H9 (cell line): ENCODE measurements at regions not wholly inside any gene's neighbourhood (a gene's known extent, or its start where the extent isn't known, plus 50 kb on each side); places are given as distances from the start of the nearest gene placed in this dataset.

Source experiments
- DNase-seq: peaks from one replicate; pipeline ENCODE4 v3.0.0-alpha.2; 2017
- H2AFZ ChIP-seq: one replicate; pipeline ENCODE4 v1.6.1; 2013; ENCODE audit warnings: mild to moderate bottlenecking, low read length, control low read depth, moderate library complexity
- H2AK5ac ChIP-seq: 2 replicates; pipeline ENCODE4 v1.6.1; 2013; ENCODE audit warnings: low read length, control low read depth, mixed read lengths; ENCODE audit not compliant: insufficient read length
- H2BK120ac ChIP-seq: one replicate; pipeline ENCODE4 v1.6.1; 2013; ENCODE audit warnings: low read depth, mild to moderate bottlenecking, low read length, control low read depth, inconsistent platforms; ENCODE audit not compliant: poor library complexity, severe bottlenecking
- H2BK12ac ChIP-seq: 2 replicates; pipeline ENCODE4 v1.6.1; 2013; ENCODE audit warnings: low read length, control low read depth, mixed read lengths, low read depth; ENCODE audit not compliant: insufficient read length
- H2BK15ac ChIP-seq: 2 replicates; pipeline ENCODE4 v1.6.1; 2013; ENCODE audit warnings: low read depth, low read length, control low read depth
- H2BK20ac ChIP-seq: one replicate; pipeline ENCODE4 v1.6.1; 2013; ENCODE audit warnings: low read depth, mild to moderate bottlenecking, low read length, control low read depth, inconsistent platforms; ENCODE audit not compliant: poor library complexity, severe bottlenecking
- H2BK5ac ChIP-seq: 2 replicates; pipeline ENCODE4 v1.6.1; 2013; ENCODE audit warnings: low read length, control low read depth, mixed read lengths; ENCODE audit not compliant: insufficient read length
- H3K14ac ChIP-seq: 2 replicates; pipeline ENCODE4 v1.6.1; 2013; ENCODE audit warnings: low read length, control low read depth; ENCODE audit not compliant: insufficient read depth
- H3K18ac ChIP-seq: 2 replicates; pipeline ENCODE4 v1.6.1; 2013; ENCODE audit warnings: low read depth, mild to moderate bottlenecking, mixed read lengths, low read length, control low read depth; ENCODE audit not compliant: insufficient read length
- H3K23ac ChIP-seq: 2 replicates; pipeline ENCODE4 v1.6.1; 2013; ENCODE audit warnings: low read length, control low read depth, mixed read lengths, low read depth; ENCODE audit not compliant: insufficient read length
- H3K23me2 ChIP-seq: 2 replicates; pipeline ENCODE4 v1.6.1; 2013; ENCODE audit warnings: low read depth, mild to moderate bottlenecking, mixed read lengths, low read length, control low read depth; ENCODE audit not compliant: insufficient read length, poor library complexity, severe bottlenecking
- H3K27ac ChIP-seq: 2 replicates; pipeline ENCODE4 v1.5.1; 2013; ENCODE audit warnings: low read length, control low read depth, mixed read lengths, low read depth; ENCODE audit not compliant: insufficient read length
- H3K27me3 ChIP-seq: 2 replicates; pipeline ENCODE4 v1.6.1; 2013; ENCODE audit warnings: low read length, control low read depth, inconsistent platforms; ENCODE audit not compliant: insufficient read depth
- H3K4ac ChIP-seq: 2 replicates; pipeline ENCODE4 v1.6.1; 2013; ENCODE audit warnings: low read depth, mild to moderate bottlenecking, control low read depth, inconsistent platforms, low read length, moderate library complexity
- H3K4me1 ChIP-seq: 2 replicates; pipeline ENCODE4 v1.6.1; 2013; ENCODE audit warnings: low read length, control low read depth, inconsistent platforms; ENCODE audit not compliant: insufficient read depth
- H3K4me2 ChIP-seq: 2 replicates; pipeline ENCODE4 v1.6.1; 2013; ENCODE audit warnings: low read length, control low read depth, mixed read lengths; ENCODE audit not compliant: insufficient read length, insufficient read depth
- H3K56ac ChIP-seq: 2 replicates; pipeline ENCODE4 v1.6.1; 2013; ENCODE audit warnings: low read depth, mild to moderate bottlenecking, mixed read lengths, low read length, control low read depth; ENCODE audit not compliant: insufficient read length
- H3K79me1 ChIP-seq: 2 replicates; pipeline ENCODE4 v1.6.1; 2013; ENCODE audit warnings: low read depth, mild to moderate bottlenecking, moderate library complexity, low read length, control low read depth, inconsistent platforms; ENCODE audit not compliant: insufficient read depth, poor library complexity, severe bottlenecking
- H3K79me2 ChIP-seq: 2 replicates; pipeline ENCODE4 v1.6.1; 2013; ENCODE audit warnings: low read length, control low read depth, inconsistent platforms; ENCODE audit not compliant: insufficient read depth
- H3K9ac ChIP-seq: 2 replicates; pipeline ENCODE4 v1.6.1; 2013; ENCODE audit warnings: low read length, control low read depth, mixed read lengths; ENCODE audit not compliant: insufficient read length; ENCODE audit errors: extremely low read depth
- H3K9me3 ChIP-seq: one replicate; pipeline ENCODE4 v1.6.1; 2013; ENCODE audit warnings: low read depth, low read length, inconsistent platforms; ENCODE audit not compliant: control insufficient read depth
- H3T11ph ChIP-seq: one replicate; pipeline ENCODE4 v1.6.1; 2013; ENCODE audit warnings: mild to moderate bottlenecking, low read length, control low read depth, inconsistent platforms
- H4K20me1 ChIP-seq: one replicate; pipeline ENCODE4 v1.6.1; 2013; ENCODE audit not compliant: control insufficient read depth, insufficient read length, insufficient read depth
- H4K5ac ChIP-seq: 2 replicates; pipeline ENCODE4 v1.6.1; 2013; ENCODE audit warnings: low read depth, mild to moderate bottlenecking, mixed read lengths, low read length, control low read depth; ENCODE audit not compliant: insufficient read length
- H4K8ac ChIP-seq: replicated peaks from 2 replicates; pipeline ENCODE4 v1.6.1; 2013; ENCODE audit warnings: low read length, control low read depth, mixed read lengths, low read depth; ENCODE audit not compliant: insufficient read length
- H4K91ac ChIP-seq: 2 replicates; pipeline ENCODE4 v1.6.1; 2013; ENCODE audit warnings: low read depth, mild to moderate bottlenecking, moderate library complexity, mixed read lengths, low read length, control low read depth; ENCODE audit not compliant: insufficient read length
- H3K27ac Mint-ChIP-seq, 3 experiments: 2 replicates in 2 of 3; 3 replicates in 1 of 3; pipeline ENCODE4 v1.8.0; 2020 to 2021; ENCODE audit warnings: mixed read lengths in 3 of 3, mild to moderate bottlenecking in 1 of 3, moderate library complexity in 1 of 3
- H3K27me3 Mint-ChIP-seq: 2 replicates; pipeline ENCODE4 v1.8.0; 2021; ENCODE audit warnings: low read depth, mild to moderate bottlenecking, moderate library complexity, mixed read lengths
- H3K36me3 Mint-ChIP-seq, 3 experiments: 2 replicates in 2 of 3; 3 replicates in 1 of 3; pipeline ENCODE4 v1.8.0; 2020 to 2021; ENCODE audit warnings: low read depth in 3 of 3, mixed read lengths in 3 of 3; ENCODE audit not compliant: insufficient read depth in 1 of 3
- H3K4me1 Mint-ChIP-seq, 2 experiments: 2 replicates each; pipeline ENCODE4 v1.8.0; 2020; ENCODE audit warnings: mixed read lengths in 2 of 2
- H3K4me3 Mint-ChIP-seq, 2 experiments: 2 replicates in 1 of 2; 3 replicates in 1 of 2; pipeline ENCODE4 v1.8.0; 2020 to 2021; ENCODE audit warnings: mild to moderate bottlenecking in 2 of 2, mixed read lengths in 2 of 2, moderate library complexity in 1 of 2
- H3K9me3 Mint-ChIP-seq, 2 experiments: 2 replicates in 1 of 2; 3 replicates in 1 of 2; pipeline ENCODE4 v1.8.0; 2020; ENCODE audit warnings: mild to moderate bottlenecking in 2 of 2, mixed read lengths in 2 of 2, moderate library complexity in 1 of 2
- WGBS: extraction: QIAGEN DNeasy Blood & Tissue Kit; methylation state at CpG from one replicate; pipeline ENCODE4 v1.1.7; 2013; ENCODE audit warnings: missing lambda C conversion rate, low lambda C conversion rate, mixed read lengths; ENCODE audit not compliant: insufficient read length; ENCODE audit errors: extremely low coverage; 5-methylcytosine and 5-hydroxymethylcytosine counted together
- TF ChIP-seq, protein P1 (sequence below): fragments of 200-600 bp; sonication (generic); conservative IDR thresholded peaks from 3 replicates; pipeline ENCODE4 v1.8.0; 2021; ENCODE audit warnings: antibody characterized with exemption, mild to moderate bottlenecking

DNA sequence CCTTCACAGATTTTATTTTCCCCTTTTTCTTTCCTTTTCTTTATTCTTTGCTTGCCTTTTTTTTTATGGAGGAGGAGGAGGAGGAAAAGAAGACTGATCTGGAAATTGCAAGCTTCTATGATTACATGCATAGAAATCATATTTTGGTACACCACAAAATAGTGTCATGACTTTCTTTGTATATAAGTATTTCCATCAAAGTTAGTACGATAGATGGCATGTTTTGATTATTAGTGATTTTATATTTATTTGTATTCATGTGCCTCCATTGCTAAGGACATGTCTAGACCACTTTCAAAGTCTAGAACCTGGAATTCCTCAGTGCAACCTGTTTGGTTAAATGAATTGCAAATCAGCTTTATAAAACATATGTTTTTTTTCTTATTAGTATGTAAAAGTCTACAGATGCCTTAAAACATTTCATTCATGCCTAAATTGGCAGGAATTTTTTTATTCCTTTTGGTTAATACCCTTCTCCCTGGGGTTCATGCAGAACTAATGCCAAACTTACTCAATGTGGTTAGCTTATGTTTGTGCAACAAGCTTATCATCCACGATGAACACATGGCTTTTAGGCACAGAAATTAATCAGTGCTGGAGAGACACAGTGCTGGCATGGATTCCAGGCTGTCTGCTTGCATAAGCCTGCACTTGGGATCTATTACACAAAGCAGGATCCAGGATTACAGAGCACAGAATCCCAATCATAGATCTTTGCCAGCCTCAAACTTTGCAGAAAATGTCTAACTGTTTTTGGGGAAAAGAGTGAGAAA, 213.1 kb downstream of the CHRM2 start:
- Histone ChIP-seq H3K9me3 (no peaks in the 10 kb centered on the region), H2BK20ac (no peak overlapping the region), H4K20me1 (no peaks in the 10 kb centered on the region), H3K18ac (no peak overlapping the region), H3K79me2 (no peaks in the 10 kb centered on the region), H2BK15ac (no peak overlapping the region), H3K27me3 (no peaks in the 10 kb centered on the region), H3K23me2 (no peaks in the 10 kb centered on the region), H4K5ac (no peak overlapping the region), H3K23ac (no peak overlapping the region), H2BK12ac (no peak overlapping the region), H3K56ac (no peak overlapping the region), H2AFZ (no peak overlapping the region), H4K8ac (no peak overlapping the region), H3K27ac (no peak overlapping the region), H3K14ac (no peak overlapping the region), H3K79me1 (no peaks in the 10 kb centered on the region), H3T11ph (no peak overlapping the region), H2BK120ac (no peak overlapping the region), H3K9ac (no peak overlapping the region), H4K91ac (no peak overlapping the region), H3K4me1 (no peaks in the 10 kb centered on the region), H2BK5ac (no peak overlapping the region), H2AK5ac (no peak overlapping the region), H3K4ac (no peak overlapping the region), H3K4me2 (no peak overlapping the region)
- H3K27me3 Mint-ChIP-seq, result no peaks in the 10 kb centered on the region
- WGBS, result no CpG with 5 or more reads among the region's 2 CpGs
- H3K27ac Mint-ChIP-seq, result peak overlapping the region in 1 of 3 experiments; percentile 55; a peak in 1 of 7 replicates
- DNase-seq, result no peak
- no peaks in the 10 kb centered on the region for H3K4me1 Mint-ChIP-seq
- no peak overlapping the region for H3K4me3 Mint-ChIP-seq
- TF ChIP-seq, protein P1, sequence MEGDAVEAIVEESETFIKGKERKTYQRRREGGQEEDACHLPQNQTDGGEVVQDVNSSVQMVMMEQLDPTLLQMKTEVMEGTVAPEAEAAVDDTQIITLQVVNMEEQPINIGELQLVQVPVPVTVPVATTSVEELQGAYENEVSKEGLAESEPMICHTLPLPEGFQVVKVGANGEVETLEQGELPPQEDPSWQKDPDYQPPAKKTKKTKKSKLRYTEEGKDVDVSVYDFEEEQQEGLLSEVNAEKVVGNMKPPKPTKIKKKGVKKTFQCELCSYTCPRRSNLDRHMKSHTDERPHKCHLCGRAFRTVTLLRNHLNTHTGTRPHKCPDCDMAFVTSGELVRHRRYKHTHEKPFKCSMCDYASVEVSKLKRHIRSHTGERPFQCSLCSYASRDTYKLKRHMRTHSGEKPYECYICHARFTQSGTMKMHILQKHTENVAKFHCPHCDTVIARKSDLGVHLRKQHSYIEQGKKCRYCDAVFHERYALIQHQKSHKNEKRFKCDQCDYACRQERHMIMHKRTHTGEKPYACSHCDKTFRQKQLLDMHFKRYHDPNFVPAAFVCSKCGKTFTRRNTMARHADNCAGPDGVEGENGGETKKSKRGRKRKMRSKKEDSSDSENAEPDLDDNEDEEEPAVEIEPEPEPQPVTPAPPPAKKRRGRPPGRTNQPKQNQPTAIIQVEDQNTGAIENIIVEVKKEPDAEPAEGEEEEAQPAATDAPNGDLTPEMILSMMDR, result no peak
- H3K36me3 Mint-ChIP-seq, result no peaks in the 10 kb centered on the region
- no peaks in the 10 kb centered on the region for H3K9me3 Mint-ChIP-seq
